HUES6 (cell line): ENCODE measurements at regions not wholly inside any gene's neighbourhood (a gene's known extent, or its start where the extent isn't known, plus 50 kb on each side); places are given as distances from the start of the nearest gene placed in this dataset.

Experiments
- H3K27ac ChIP-seq: 2 replicates; pipeline ENCODE4 v1.7.0; 2013; ENCODE audit warnings: low read depth, mild to moderate bottlenecking, low read length, inconsistent platforms
- H3K27me3 ChIP-seq: 2 replicates; pipeline ENCODE4 v1.6.1; 2013; ENCODE audit warnings: low read length; ENCODE audit not compliant: control insufficient read depth, insufficient read depth
- H3K36me3 ChIP-seq: 2 replicates; pipeline ENCODE4 v1.6.1; 2013; ENCODE audit warnings: low read length; ENCODE audit not compliant: control insufficient read depth, insufficient read depth
- H3K4me1 ChIP-seq: 2 replicates; pipeline ENCODE4 v1.6.1; 2013; ENCODE audit warnings: low read length; ENCODE audit not compliant: control insufficient read depth, insufficient read depth
- H3K4me3 ChIP-seq: 2 replicates; pipeline ENCODE4 v1.5.1; 2013; ENCODE audit warnings: low read depth, low read length
- H3K9ac ChIP-seq: one replicate; pipeline ENCODE4 v1.6.1; 2013; ENCODE audit warnings: mild to moderate bottlenecking, low read length
- H3K9me3 ChIP-seq: 2 replicates; pipeline ENCODE4 v1.6.1; 2013; ENCODE audit warnings: low read depth, low read length; ENCODE audit not compliant: control insufficient read depth, insufficient read depth

GRCh38 chr4:180280076-180280475, 1963.1 kb upstream of the TENM3 start:
- Histone ChIP-seq H3K9me3 (no peaks in the 10 kb centered on the region), H3K4me1 (no peaks in the 10 kb centered on the region), H3K27me3 (no peaks in the 10 kb centered on the region), H3K9ac (no peak overlapping the region), H3K4me3 (no peak overlapping the region), H3K36me3 (no peaks in the 10 kb centered on the region), H3K27ac (no peak overlapping the region)

- no peaks in the 10 kb centered on the region for H3K36me3 ChIP-seq
- no peaks in the 10 kb centered on the region for H3K27me3 ChIP-seq
- no peak overlapping the region for H3K27ac ChIP-seq
- H3K9ac ChIP-seq: no peak overlapping the region
- no peak overlapping the region for H3K4me3 ChIP-seq
- no peaks in the 10 kb centered on the region for H3K9me3 ChIP-seq
- H3K4me1 ChIP-seq: no peaks in the 10 kb centered on the region
Observed at GRCh38 chr4:180280726-180281297, 1962.4 kb upstream of the TENM3 start.

- H3K27ac ChIP-seq: no peak overlapping the region
- H3K9ac ChIP-seq: no peak overlapping the region
- no peaks in the 10 kb centered on the region for H3K36me3 ChIP-seq
- no peaks in the 10 kb centered on the region for H3K9me3 ChIP-seq
- H3K27me3 ChIP-seq: no peaks in the 10 kb centered on the region
- no peak overlapping the region for H3K4me3 ChIP-seq
- H3K4me1 ChIP-seq: no peaks in the 10 kb centered on the region
Observed at GRCh38 chr4:180281724-180282123, 1961.5 kb upstream of the TENM3 start.

GRCh38 chr4:180284267-180284666, 1958.9 kb upstream of the TENM3 start:
- Histone ChIP-seq H3K4me3 (no peak overlapping the region), H3K9ac (no peak overlapping the region), H3K27me3 (no peaks in the 10 kb centered on the region), H3K4me1 (no peaks in the 10 kb centered on the region), H3K9me3 (no peaks in the 10 kb centered on the region), H3K27ac (no peak overlapping the region), H3K36me3 (no peaks in the 10 kb centered on the region)

- Histone ChIP-seq H3K9ac (no peak overlapping the region), H3K4me3 (no peak overlapping the region), H3K27me3 (no peaks in the 10 kb centered on the region), H3K9me3 (no peaks in the 10 kb centered on the region), H3K27ac (no peak overlapping the region), H3K4me1 (no peaks in the 10 kb centered on the region), H3K36me3 (no peaks in the 10 kb centered on the region)
Observed at GRCh38 chr4:180285796-180286195, 1957.4 kb upstream of the TENM3 start.

- Histone ChIP-seq H3K27me3 (no peaks in the 10 kb centered on the region), H3K36me3 (no peaks in the 10 kb centered on the region), H3K9me3 (0 out of 2 replicates have a peak, but pooled peaks cover 4% of the 10 kb centered on the region), H3K9ac (no peak overlapping the region), H3K4me3 (no peak overlapping the region), H3K4me1 (no peaks in the 10 kb centered on the region), H3K27ac (no peak overlapping the region)
Observed at GRCh38 chr4:180292339-180292738, 1950.9 kb upstream of the TENM3 start.

GRCh38 chr4:180296036-180296599, 1947.1 kb upstream of the TENM3 start:
- Histone ChIP-seq H3K27ac (no peak overlapping the region), H3K4me3 (no peak overlapping the region), H3K9ac (no peak overlapping the region), H3K36me3 (no peaks in the 10 kb centered on the region), H3K27me3 (no peaks in the 10 kb centered on the region), H3K9me3 (0 out of 2 replicates have a peak, but pooled peaks cover 4% of the 10 kb centered on the region), H3K4me1 (no peaks in the 10 kb centered on the region)

- Histone ChIP-seq H3K36me3 (no peaks in the 10 kb centered on the region), H3K9ac (no peak overlapping the region), H3K27ac (no peak overlapping the region), H3K4me3 (no peak overlapping the region), H3K9me3 (no peaks in the 10 kb centered on the region), H3K4me1 (no peaks in the 10 kb centered on the region), H3K27me3 (no peaks in the 10 kb centered on the region)
Observed at GRCh38 chr4:180304321-180304720, 1938.9 kb upstream of the TENM3 start.

GRCh38 chr4:180310616-180311015, 1932.6 kb upstream of the TENM3 start:
- Histone ChIP-seq H3K4me3 (no peak overlapping the region), H3K9ac (no peak overlapping the region), H3K36me3 (no peaks in the 10 kb centered on the region), H3K4me1 (no peaks in the 10 kb centered on the region), H3K9me3 (no peaks in the 10 kb centered on the region), H3K27ac (no peak overlapping the region), H3K27me3 (no peaks in the 10 kb centered on the region)

- Histone ChIP-seq H3K36me3 (no peaks in the 10 kb centered on the region), H3K9ac (no peak overlapping the region), H3K27ac (no peak overlapping the region), H3K4me3 (no peak overlapping the region), H3K27me3 (no peaks in the 10 kb centered on the region), H3K4me1 (no peaks in the 10 kb centered on the region), H3K9me3 (no peaks in the 10 kb centered on the region)
Observed at GRCh38 chr4:180314972-180315371, 1928.2 kb upstream of the TENM3 start.

GRCh38 chr4:180330521-180330920, 1912.7 kb upstream of the TENM3 start:
- no peaks in the 10 kb centered on the region for H3K4me1 ChIP-seq
- no peaks in the 10 kb centered on the region for H3K27me3 ChIP-seq
- no peak overlapping the region for H3K4me3 ChIP-seq
- H3K36me3 ChIP-seq: no peaks in the 10 kb centered on the region
- H3K9me3 ChIP-seq: no peaks in the 10 kb centered on the region
- H3K9ac ChIP-seq: no peak overlapping the region
- no peak overlapping the region for H3K27ac ChIP-seq
